ENCODE measurements at regions not wholly inside any gene's neighbourhood (a gene's known extent, or its start where the extent isn't known, plus 50 kb on each side); places are given as distances from the start of the nearest gene placed in this dataset.

GRCh38 chr2:196437626-196438025 is 201.9 kb upstream of the CCDC150 start:
- DNase-seq, result no peak
- H3K4me1 ChIP-seq, result no peaks in the 10 kb centered on the region
- in situ Hi-C loops (cut with MboI; ENCODE audit: low sequenced_read_pairs in 4 of 4), result no loop called here
- no peak overlapping the region for H3K4me3 ChIP-seq
- H3K27ac ChIP-seq, result no peak overlapping the region
- no peaks in the 10 kb centered on the region for H3K36me3 ChIP-seq
- H3K27me3 ChIP-seq, result no peaks in the 10 kb centered on the region
- intact Hi-C loops (cut with DNase I; ENCODE audit: low total_unique reads), result no loop called here
- ATAC-seq, result no peak
- no peak for TF ChIP-seq POLR2A (IDR thresholded peaks at IDR 0.05)
- TF ChIP-seq, protein P1, sequence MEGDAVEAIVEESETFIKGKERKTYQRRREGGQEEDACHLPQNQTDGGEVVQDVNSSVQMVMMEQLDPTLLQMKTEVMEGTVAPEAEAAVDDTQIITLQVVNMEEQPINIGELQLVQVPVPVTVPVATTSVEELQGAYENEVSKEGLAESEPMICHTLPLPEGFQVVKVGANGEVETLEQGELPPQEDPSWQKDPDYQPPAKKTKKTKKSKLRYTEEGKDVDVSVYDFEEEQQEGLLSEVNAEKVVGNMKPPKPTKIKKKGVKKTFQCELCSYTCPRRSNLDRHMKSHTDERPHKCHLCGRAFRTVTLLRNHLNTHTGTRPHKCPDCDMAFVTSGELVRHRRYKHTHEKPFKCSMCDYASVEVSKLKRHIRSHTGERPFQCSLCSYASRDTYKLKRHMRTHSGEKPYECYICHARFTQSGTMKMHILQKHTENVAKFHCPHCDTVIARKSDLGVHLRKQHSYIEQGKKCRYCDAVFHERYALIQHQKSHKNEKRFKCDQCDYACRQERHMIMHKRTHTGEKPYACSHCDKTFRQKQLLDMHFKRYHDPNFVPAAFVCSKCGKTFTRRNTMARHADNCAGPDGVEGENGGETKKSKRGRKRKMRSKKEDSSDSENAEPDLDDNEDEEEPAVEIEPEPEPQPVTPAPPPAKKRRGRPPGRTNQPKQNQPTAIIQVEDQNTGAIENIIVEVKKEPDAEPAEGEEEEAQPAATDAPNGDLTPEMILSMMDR (IDR thresholded peaks at IDR 0.05 in 4 of 5, conservative IDR thresholded peaks at IDR 0.05 in 1 of 5), result no peak
- H3K9me3 ChIP-seq, result no peaks in the 10 kb centered on the region

DNA sequence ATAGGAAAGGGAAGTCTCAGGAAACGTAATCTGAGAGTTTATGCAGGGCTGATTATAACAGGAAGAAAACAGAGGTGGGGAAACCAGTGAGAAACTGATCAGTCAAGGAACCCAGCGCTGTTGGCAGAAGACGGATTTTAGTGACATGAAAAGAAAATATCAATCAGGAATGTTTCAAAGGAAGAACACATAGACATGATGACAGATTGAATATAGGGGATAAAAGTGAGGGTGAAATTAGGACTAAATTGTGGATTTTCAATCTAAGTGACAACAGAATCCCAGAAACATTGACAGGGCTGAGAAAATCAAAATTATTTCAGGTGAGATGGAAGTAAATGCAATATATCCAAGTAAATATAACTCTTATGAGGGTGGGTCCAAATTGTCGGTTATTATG is 199.8 kb upstream of the CCDC150 start:
- H3K4me1 ChIP-seq, result no peaks in the 10 kb centered on the region
- H3K36me3 ChIP-seq, result no peaks in the 10 kb centered on the region
- H3K4me3 ChIP-seq, result no peak overlapping the region
- no peak for DNase-seq
- H3K27me3 ChIP-seq, result no peaks in the 10 kb centered on the region
- intact Hi-C loops (cut with DNase I; ENCODE audit: low total_unique reads), result no loop called here
- in situ Hi-C loops (cut with MboI; ENCODE audit: low sequenced_read_pairs in 4 of 4), result no loop called here
- no peak for ATAC-seq
- TF ChIP-seq, protein P1 (IDR thresholded peaks at IDR 0.05 in 4 of 5, conservative IDR thresholded peaks at IDR 0.05 in 1 of 5), result no peak
- no peaks in the 10 kb centered on the region for H3K9me3 ChIP-seq
- no peak overlapping the region for H3K27ac ChIP-seq

- intact Hi-C loops (cut with DNase I; ENCODE audit: low total_unique reads), result no loop called here
- H3K36me3 ChIP-seq, result no peaks in the 10 kb centered on the region
- in situ Hi-C loops (cut with MboI; ENCODE audit: low sequenced_read_pairs in 4 of 4), result no loop called here
- H3K27me3 ChIP-seq, result no peaks in the 10 kb centered on the region
- TF ChIP-seq, protein P1 (IDR thresholded peaks at IDR 0.05 in 4 of 5, conservative IDR thresholded peaks at IDR 0.05 in 1 of 5), result no peak
- TF ChIP-seq POLR2A (IDR thresholded peaks at IDR 0.05), result no peak
- ATAC-seq (no peak), DNase-seq (no peak)
- H3K4me3 ChIP-seq, result no peak overlapping the region
- H3K9me3 ChIP-seq, result no peaks in the 10 kb centered on the region
- H3K27ac ChIP-seq, result no peak overlapping the region
- H3K4me1 ChIP-seq, result no peaks in the 10 kb centered on the region
Observed at GRCh38 chr2:196440413-196440812, 199.1 kb upstream of the CCDC150 start.

DNA sequence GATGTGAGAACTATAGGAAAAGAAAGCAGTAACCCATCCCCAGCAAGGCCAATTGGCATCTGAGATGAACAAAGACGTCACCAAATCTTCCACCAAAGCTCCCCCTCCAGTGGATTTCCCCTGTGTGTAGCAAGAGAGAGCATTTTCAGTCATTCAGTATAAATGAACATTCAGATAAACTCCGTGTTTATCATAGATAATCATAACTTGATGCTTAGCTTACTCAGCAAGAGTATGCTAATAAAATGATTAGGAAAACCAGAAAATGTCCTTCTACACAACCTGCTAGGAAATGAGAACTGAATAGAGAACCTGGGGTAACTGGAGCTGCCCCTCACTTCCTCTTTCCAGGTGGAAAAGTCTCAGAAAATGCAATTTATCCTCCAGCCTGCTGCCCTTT is 198.0 kb upstream of the CCDC150 start:
- DNase-seq (no peak), ATAC-seq (no peak)
- TF ChIP-seq POLR2A (IDR thresholded peaks at IDR 0.05), result no peak
- TF ChIP-seq, protein P1 (IDR thresholded peaks at IDR 0.05 in 4 of 5, conservative IDR thresholded peaks at IDR 0.05 in 1 of 5), result no peak
- H3K4me3 ChIP-seq, result no peak overlapping the region
- H3K27ac ChIP-seq, result no peak overlapping the region
- no peaks in the 10 kb centered on the region for H3K27me3 ChIP-seq
- H3K4me1 ChIP-seq, result no peaks in the 10 kb centered on the region
- H3K36me3 ChIP-seq, result no peaks in the 10 kb centered on the region
- in situ Hi-C loops (cut with MboI; ENCODE audit: low sequenced_read_pairs in 4 of 4) (no loop called here), intact Hi-C loops (cut with DNase I; ENCODE audit: low total_unique reads) (no loop called here)
- no peaks in the 10 kb centered on the region for H3K9me3 ChIP-seq

- DNase-seq (no peak), ATAC-seq (no peak)
- Histone ChIP-seq H3K27me3 (no peaks in the 10 kb centered on the region), H3K4me1 (no peaks in the 10 kb centered on the region), H3K36me3 (no peaks in the 10 kb centered on the region), H3K4me3 (no peak overlapping the region), H3K27ac (no peak overlapping the region), H3K9me3 (no peaks in the 10 kb centered on the region)
- TF ChIP-seq POLR2A (IDR thresholded peaks at IDR 0.05), result no peak
- TF ChIP-seq, protein P1 (IDR thresholded peaks at IDR 0.05 in 4 of 5, conservative IDR thresholded peaks at IDR 0.05 in 1 of 5), result no peak
- in situ Hi-C loops (cut with MboI; ENCODE audit: low sequenced_read_pairs in 4 of 4) (no loop called here), intact Hi-C loops (cut with DNase I; ENCODE audit: low total_unique reads) (no loop called here)
Observed at GRCh38 chr2:196442211-196442610, 197.3 kb upstream of the CCDC150 start.

Data from gastrocnemius medialis (tissue), 4 donors.